Esophagus squamous epithelium (tissue), 4 donors: ENCODE measurements at regions not wholly inside any gene's neighbourhood (a gene's known extent, or its start where the extent isn't known, plus 50 kb on each side); places are given as distances from the start of the nearest gene placed in this dataset.

Experiments used
- POLR2A ChIP-seq, 4 donors: fragments of 450-650 bp; IDR thresholded peaks; one replicate each; pipeline ENCODE4 v1.6.1; 2017; ENCODE audit warnings: antibody characterized with exemption in 4 of 4, mild to moderate bottlenecking in 4 of 4, moderate library complexity in 3 of 4
- TF ChIP-seq, protein P1 (sequence below), 6 experiments: fragments of 450-650 bp in 4 of 6; fragments of 200-600 bp in 2 of 6; sonication (generic) in 2 of 6; IDR thresholded peaks; one replicate each; pipeline ENCODE4 v1.5.1; 2016 to 2019; ENCODE audit warnings: antibody characterized with exemption in 6 of 6, mild to moderate bottlenecking in 4 of 6, moderate library complexity in 4 of 6

DNA sequence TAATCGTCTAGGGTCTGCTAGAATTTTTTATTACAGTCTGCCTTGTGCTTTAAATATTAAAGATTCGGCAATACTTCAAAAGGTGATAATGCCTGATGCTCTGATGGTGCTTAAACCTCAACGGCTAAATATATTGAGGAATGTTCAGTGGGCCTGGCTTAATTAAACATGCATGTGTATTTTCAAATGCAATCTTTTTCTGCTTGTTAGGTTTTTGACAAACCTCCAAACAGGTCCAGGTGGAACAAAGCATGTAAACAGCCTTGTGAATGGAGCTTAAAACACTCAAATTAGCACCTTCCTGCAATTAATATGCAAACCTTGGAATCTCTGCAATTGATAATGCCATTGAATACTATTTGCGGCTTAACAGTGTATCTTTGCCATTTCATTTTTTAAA is 334.9 kb downstream of the BARHL2 start:
- TF ChIP-seq, protein P1, sequence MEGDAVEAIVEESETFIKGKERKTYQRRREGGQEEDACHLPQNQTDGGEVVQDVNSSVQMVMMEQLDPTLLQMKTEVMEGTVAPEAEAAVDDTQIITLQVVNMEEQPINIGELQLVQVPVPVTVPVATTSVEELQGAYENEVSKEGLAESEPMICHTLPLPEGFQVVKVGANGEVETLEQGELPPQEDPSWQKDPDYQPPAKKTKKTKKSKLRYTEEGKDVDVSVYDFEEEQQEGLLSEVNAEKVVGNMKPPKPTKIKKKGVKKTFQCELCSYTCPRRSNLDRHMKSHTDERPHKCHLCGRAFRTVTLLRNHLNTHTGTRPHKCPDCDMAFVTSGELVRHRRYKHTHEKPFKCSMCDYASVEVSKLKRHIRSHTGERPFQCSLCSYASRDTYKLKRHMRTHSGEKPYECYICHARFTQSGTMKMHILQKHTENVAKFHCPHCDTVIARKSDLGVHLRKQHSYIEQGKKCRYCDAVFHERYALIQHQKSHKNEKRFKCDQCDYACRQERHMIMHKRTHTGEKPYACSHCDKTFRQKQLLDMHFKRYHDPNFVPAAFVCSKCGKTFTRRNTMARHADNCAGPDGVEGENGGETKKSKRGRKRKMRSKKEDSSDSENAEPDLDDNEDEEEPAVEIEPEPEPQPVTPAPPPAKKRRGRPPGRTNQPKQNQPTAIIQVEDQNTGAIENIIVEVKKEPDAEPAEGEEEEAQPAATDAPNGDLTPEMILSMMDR (IDR thresholded peaks at IDR 0.05), result no peak
- no peak for TF ChIP-seq POLR2A (IDR thresholded peaks at IDR 0.05)
